K562 (cell line): ENCODE measurements at regions not wholly inside any gene's neighbourhood (a gene's known extent, or its start where the extent isn't known, plus 50 kb on each side); places are given as distances from the start of the nearest gene placed in this dataset.

Source experiments
- CCNT2 ChIP-seq: IDR thresholded peaks from 2 replicates; pipeline ENCODE4 v1.6.1; 2011; ENCODE audit warnings: borderline replicate concordance, low read depth, mild to moderate bottlenecking, moderate library complexity, mixed read lengths, low read length; ENCODE audit not compliant: insufficient read length; ENCODE audit errors: extremely low read depth
- GTF2E2 ChIP-seq: fragments of 200-800 bp; sonication (Bioruptor generic); IDR thresholded peaks from 2 replicates; pipeline ENCODE4 v1.6.1; 2016; ENCODE audit warnings: missing genetic modification characterization, missing compliant biosample characterization
- KHSRP ChIP-seq: fragments of 450-650 bp; IDR thresholded peaks from 2 replicates; pipeline ENCODE4 v1.6.1; 2017
- NCOA6 ChIP-seq: fragments of 450-650 bp; IDR thresholded peaks from 2 replicates; pipeline ENCODE4 v1.6.1; 2017; ENCODE audit warnings: mild to moderate bottlenecking
- POLR2B ChIP-seq: fragments of 450-650 bp; IDR thresholded peaks from 2 replicates; pipeline ENCODE4 v1.6.1; 2018; ENCODE audit warnings: low read depth; ENCODE audit not compliant: partially characterized antibody
- RBM14 ChIP-seq: fragments of 200-400 bp; formaldehyde crosslinking; IDR thresholded peaks from 2 replicates; pipeline ENCODE4 v1.6.1; 2018; ENCODE audit warnings: low read depth, mild to moderate bottlenecking, low read length, moderate library complexity, borderline replicate concordance; ENCODE audit not compliant: insufficient read depth
- SIX5 ChIP-seq, 2 experiments: IDR thresholded peaks; 2 replicates each; pipeline ENCODE4 v1.6.1; 2011; ENCODE audit warnings: low read length in 2 of 2, borderline replicate concordance in 1 of 2, low read depth in 1 of 2, mild to moderate bottlenecking in 1 of 2, moderate library complexity in 1 of 2; ENCODE audit not compliant: insufficient read depth in 1 of 2
- SMARCE1 ChIP-seq: fragments of 450-650 bp; IDR thresholded peaks from 2 replicates; pipeline ENCODE4 v1.7.1; 2016; ENCODE audit warnings: mild to moderate bottlenecking
- SMC3 ChIP-seq: conservative IDR thresholded peaks from 2 replicates; pipeline ENCODE4 v1.6.1; 2011; ENCODE audit warnings: low read depth, low read length, improper control_type of control experiment; ENCODE audit not compliant: insufficient read depth
- SRSF1 ChIP-seq: fragments of 200-400 bp; formaldehyde crosslinking; IDR thresholded peaks from 2 replicates; pipeline ENCODE4 v1.6.1; 2017; ENCODE audit warnings: mild to moderate bottlenecking, low read depth, low read length, moderate library complexity
- TCFL5 ChIP-seq: fragments of 250-450 bp; sonication (Bioruptor Pico); conservative IDR thresholded peaks from 2 replicates; pipeline ENCODE4 v1.6.1; 2021; ENCODE audit warnings: mild to moderate bottlenecking, moderate library complexity, matching md5 sums
- TEAD4 ChIP-seq, 2 experiments: sonication (generic) in 1 of 2; formaldehyde crosslinking in 1 of 2; IDR thresholded peaks; 2 replicates each; pipeline versions ENCODE4 v1.6.1 to v1.8.0; 2012 to 2022; ENCODE audit warnings: borderline replicate concordance in 1 of 2, inconsistent platforms in 1 of 2, low read length in 1 of 2, mild to moderate bottlenecking in 1 of 2, missing genetic modification reagents in 1 of 2
- THRAP3 ChIP-seq: fragments of 450-650 bp; IDR thresholded peaks from 2 replicates; pipeline ENCODE4 v1.6.1; 2016; ENCODE audit warnings: mild to moderate bottlenecking, inconsistent platforms, borderline replicate concordance
- ZKSCAN3 ChIP-seq: fragments of 250-450 bp; sonication (Bioruptor Pico); IDR thresholded peaks from 2 replicates; pipeline ENCODE4 v1.4.0; 2020
- ZNF184 ChIP-seq: sonication (generic); formaldehyde crosslinking; IDR thresholded peaks from 2 replicates; pipeline ENCODE4 v1.5.0; 2020; ENCODE audit warnings: missing genetic modification reagents
- ZNF274 ChIP-seq: IDR thresholded peaks from 2 replicates; pipeline ENCODE4 v1.6.1; 2011; ENCODE audit warnings: low read depth, mild to moderate bottlenecking, low read length, moderate library complexity, borderline replicate concordance
- TF ChIP-seq, protein P1 (sequence below): fragments of 250-450 bp; sonication (Bioruptor Pico); IDR thresholded peaks from 2 replicates; pipeline ENCODE4 v1.8.0; 2021; ENCODE audit warnings: borderline replicate concordance, mild to moderate bottlenecking, moderate library complexity; ENCODE audit not compliant: poor library complexity, severe bottlenecking
- TF ChIP-seq, protein P2 (sequence below): fragments of 450-650 bp; formaldehyde crosslinking; IDR thresholded peaks from 2 replicates; pipeline ENCODE4 v1.4.0; 2022; ENCODE audit warnings: missing genetic modification characterization
- TF ChIP-seq, protein P3 (sequence below): sonication (generic); formaldehyde crosslinking; IDR thresholded peaks from 2 replicates; pipeline ENCODE4 v1.8.0; 2022; ENCODE audit warnings: mild to moderate bottlenecking, missing genetic modification reagents
- TF ChIP-seq, protein P4 (sequence below): fragments of 450-650 bp; IDR thresholded peaks from 2 replicates; pipeline ENCODE4 v1.6.1; 2017; ENCODE audit warnings: mild to moderate bottlenecking, moderate library complexity
- TF ChIP-seq, protein P5 (sequence below), 3 experiments: IDR thresholded peaks in 2 of 3; conservative IDR thresholded peaks in 1 of 3; 2 replicates each; pipeline ENCODE4 v1.5.1; 2011 to 2012; ENCODE audit warnings: low read length in 3 of 3, mild to moderate bottlenecking in 3 of 3, control low read depth in 2 of 3, improper control_type of control experiment in 1 of 3, inconsistent platforms in 1 of 3, low read depth in 1 of 3, mixed read lengths in 1 of 3, moderate library complexity in 1 of 3; ENCODE audit not compliant: insufficient read depth in 2 of 3

DNA sequence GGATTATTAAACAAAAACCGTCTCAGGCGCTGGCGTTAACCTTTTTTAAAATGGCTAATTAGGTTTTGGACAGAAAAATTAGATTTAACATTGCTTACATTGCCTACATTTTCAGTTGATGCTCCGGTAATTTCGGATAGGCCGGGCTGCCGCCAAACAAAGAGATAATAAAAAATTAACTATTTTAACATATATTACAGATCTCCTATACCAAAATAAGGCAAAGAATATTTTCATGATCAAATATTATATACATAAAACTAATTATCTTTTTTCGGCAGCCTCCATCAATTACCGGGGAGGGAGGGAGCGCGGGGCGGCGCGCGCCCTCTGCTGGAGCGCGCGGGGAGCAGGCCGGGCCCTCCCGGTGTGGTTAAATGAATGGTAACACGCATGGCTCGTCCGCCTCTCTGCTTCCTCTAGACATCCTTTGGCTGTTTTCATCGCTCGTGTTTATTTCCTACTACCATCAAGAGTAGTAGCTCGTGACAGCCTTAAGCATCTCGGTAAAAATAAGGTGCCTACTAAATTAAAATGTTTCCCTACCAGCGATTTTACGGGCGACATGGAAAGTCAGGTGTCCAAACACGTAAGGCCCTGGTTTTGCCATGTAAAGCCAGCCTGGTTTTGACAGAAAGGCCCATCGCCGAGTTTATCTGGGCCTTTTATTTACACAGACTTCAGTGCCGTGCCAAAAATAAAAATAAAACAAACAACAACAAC is 52.4 kb upstream of the TMEM33 start (continued):
- TF ChIP-seq TEAD4 (IDR thresholded peaks at IDR 0.05; ENCODE audit: low read length) (no peak), TEAD4 (CRISPR knock-in tag; IDR thresholded peaks at IDR 0.05; ENCODE audit: borderline replicate concordance) (no peak), SMC3 (peak; percentile 67), GTF2E2 (tag) (no peak), CCNT2 (peak; percentile 19), SIX5 (IDR thresholded peaks at IDR 0.05; ENCODE audit: borderline replicate concordance in 1 of 2, insufficient read depth in 1 of 2, low read depth in 1 of 2, low read length in 2 of 2) (no peak), KHSRP (no peak), ZNF274 (no peak), SMARCE1 (no peak), SRSF1 (no peak), ZNF184 (CRISPR knock-in tag) (no peak), THRAP3 (no peak), TCFL5 (no peak), NCOA6 (no peak), POLR2B (no peak), ZKSCAN3 (CRISPR knock-in tag) (no peak), RBM14 (no peak)
- TF ChIP-seq, protein P1, sequence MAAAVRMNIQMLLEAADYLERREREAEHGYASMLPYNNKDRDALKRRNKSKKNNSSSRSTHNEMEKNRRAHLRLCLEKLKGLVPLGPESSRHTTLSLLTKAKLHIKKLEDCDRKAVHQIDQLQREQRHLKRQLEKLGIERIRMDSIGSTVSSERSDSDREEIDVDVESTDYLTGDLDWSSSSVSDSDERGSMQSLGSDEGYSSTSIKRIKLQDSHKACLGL (CRISPR knock-in tag), result no peak
- TF ChIP-seq, protein P2, sequence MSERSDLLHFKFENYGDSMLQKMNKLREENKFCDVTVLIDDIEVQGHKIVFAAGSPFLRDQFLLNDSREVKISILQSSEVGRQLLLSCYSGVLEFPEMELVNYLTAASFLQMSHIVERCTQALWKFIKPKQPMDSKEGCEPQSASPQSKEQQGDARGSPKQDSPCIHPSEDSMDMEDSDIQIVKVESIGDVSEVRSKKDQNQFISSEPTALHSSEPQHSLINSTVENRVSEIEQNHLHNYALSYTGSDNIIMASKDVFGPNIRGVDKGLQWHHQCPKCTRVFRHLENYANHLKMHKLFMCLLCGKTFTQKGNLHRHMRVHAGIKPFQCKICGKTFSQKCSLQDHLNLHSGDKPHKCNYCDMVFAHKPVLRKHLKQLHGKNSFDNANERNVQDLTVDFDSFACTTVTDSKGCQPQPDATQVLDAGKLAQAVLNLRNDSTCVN (CRISPR knock-in tag), result no peak
- TF ChIP-seq, protein P3, sequence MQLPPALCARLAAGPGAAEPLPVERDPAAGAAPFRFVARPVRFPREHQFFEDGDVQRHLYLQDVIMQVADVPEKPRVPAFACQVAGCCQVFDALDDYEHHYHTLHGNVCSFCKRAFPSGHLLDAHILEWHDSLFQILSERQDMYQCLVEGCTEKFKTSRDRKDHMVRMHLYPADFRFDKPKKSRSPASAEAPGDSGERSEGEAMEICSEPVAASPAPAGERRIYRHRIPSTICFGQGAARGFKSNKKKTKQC (CRISPR knock-in tag), result no peak
- TF ChIP-seq, protein P4, sequence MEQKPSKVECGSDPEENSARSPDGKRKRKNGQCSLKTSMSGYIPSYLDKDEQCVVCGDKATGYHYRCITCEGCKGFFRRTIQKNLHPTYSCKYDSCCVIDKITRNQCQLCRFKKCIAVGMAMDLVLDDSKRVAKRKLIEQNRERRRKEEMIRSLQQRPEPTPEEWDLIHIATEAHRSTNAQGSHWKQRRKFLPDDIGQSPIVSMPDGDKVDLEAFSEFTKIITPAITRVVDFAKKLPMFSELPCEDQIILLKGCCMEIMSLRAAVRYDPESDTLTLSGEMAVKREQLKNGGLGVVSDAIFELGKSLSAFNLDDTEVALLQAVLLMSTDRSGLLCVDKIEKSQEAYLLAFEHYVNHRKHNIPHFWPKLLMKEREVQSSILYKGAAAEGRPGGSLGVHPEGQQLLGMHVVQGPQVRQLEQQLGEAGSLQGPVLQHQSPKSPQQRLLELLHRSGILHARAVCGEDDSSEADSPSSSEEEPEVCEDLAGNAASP, result no peak
- TF ChIP-seq, protein P5, sequence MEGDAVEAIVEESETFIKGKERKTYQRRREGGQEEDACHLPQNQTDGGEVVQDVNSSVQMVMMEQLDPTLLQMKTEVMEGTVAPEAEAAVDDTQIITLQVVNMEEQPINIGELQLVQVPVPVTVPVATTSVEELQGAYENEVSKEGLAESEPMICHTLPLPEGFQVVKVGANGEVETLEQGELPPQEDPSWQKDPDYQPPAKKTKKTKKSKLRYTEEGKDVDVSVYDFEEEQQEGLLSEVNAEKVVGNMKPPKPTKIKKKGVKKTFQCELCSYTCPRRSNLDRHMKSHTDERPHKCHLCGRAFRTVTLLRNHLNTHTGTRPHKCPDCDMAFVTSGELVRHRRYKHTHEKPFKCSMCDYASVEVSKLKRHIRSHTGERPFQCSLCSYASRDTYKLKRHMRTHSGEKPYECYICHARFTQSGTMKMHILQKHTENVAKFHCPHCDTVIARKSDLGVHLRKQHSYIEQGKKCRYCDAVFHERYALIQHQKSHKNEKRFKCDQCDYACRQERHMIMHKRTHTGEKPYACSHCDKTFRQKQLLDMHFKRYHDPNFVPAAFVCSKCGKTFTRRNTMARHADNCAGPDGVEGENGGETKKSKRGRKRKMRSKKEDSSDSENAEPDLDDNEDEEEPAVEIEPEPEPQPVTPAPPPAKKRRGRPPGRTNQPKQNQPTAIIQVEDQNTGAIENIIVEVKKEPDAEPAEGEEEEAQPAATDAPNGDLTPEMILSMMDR (IDR thresholded peaks at IDR 0.05 in 2 of 3, conservative IDR thresholded peaks at IDR 0.05 in 1 of 3; ENCODE audit: insufficient read depth in 2 of 3, low read depth in 1 of 3, low read length in 3 of 3), result peak; percentile 78 to 88 (median 82)
